ACHN (cell line): ENCODE measurements at regions not wholly inside any gene's neighbourhood (a gene's known extent, or its start where the extent isn't known, plus 50 kb on each side); places are given as distances from the start of the nearest gene placed in this dataset.
"Not testable (repeated sequence)": the region's sequence is repeated elsewhere in the genome, so short reads cannot be mapped to it uniquely, and the experiment has no call there.

ENCODE experiments used
- DNase-seq: peaks from one replicate; pipeline ENCODE4 v3.0.0-alpha.2; 2015
- in situ Hi-C: cut with HindIII; loops from 2 replicates; pipeline ENCODE4 v1.10.0; 2017; ENCODE audit warnings: low sequenced_read_pairs, low pct_ligation_motif_present, low pct_unique_long_range_greater_than_20kb

GRCh38 chr6:73955800-73956199 is 259.8 kb downstream of the CD109 start:
- DNase-seq: no peak
- in situ Hi-C loops: no loop called here

GRCh38 chr6:73954881-73955280 is 258.9 kb downstream of the CD109 start:
- no peak for DNase-seq
- in situ Hi-C loops: no loop called here

GRCh38 chr6:73951183-73951582 is 255.2 kb downstream of the CD109 start:
- DNase-seq: no peak
- in situ Hi-C loops: no loop called here

GRCh38 chr6:73943930-73944652 is 248.1 kb downstream of the CD109 start:
- in situ Hi-C loops: no loop called here
- DNase-seq: no peak

GRCh38 chr6:73943411-73943810 is 247.4 kb downstream of the CD109 start:
- no peak for DNase-seq
- in situ Hi-C loops: no loop called here

GRCh38 chr6:73942592-73943186 is 246.7 kb downstream of the CD109 start:
- in situ Hi-C loops: no loop called here
- peak; percentile 33 for DNase-seq

- DNase-seq: no peak
- in situ Hi-C loops: no loop called here
Observed at GRCh38 chr6:73941892-73942291, 245.9 kb downstream of the CD109 start.

GRCh38 chr6:73937805-73938204 is 241.8 kb downstream of the CD109 start:
- in situ Hi-C loops: no loop called here
- no peak for DNase-seq

- no peak for DNase-seq
- in situ Hi-C loops: no loop called here
Observed at GRCh38 chr6:73932866-73933265, 236.9 kb downstream of the CD109 start.

GRCh38 chr6:73929405-73929804 is 233.4 kb downstream of the CD109 start:
- DNase-seq: no peak
- in situ Hi-C loops: no loop called here

- in situ Hi-C loops: no loop called here
Observed at GRCh38 chr6:73927421-73927820, 231.4 kb downstream of the CD109 start.

GRCh38 chr6:73925703-73926102 is 229.7 kb downstream of the CD109 start:
- DNase-seq, in situ Hi-C loops: not testable (repeated sequence)

More at GRCh38 chr6:73927421-73927820, 231.4 kb downstream of the CD109 start:
- DNase-seq: no peak

GRCh38 chr6:73923905-73924485 is 228.0 kb downstream of the CD109 start:
- DNase-seq: no peak
- in situ Hi-C loops: no loop called here

- no peak for DNase-seq
- in situ Hi-C loops: no loop called here
Observed at GRCh38 chr6:73903155-73903554, 207.2 kb downstream of the CD109 start.

- DNase-seq: no peak
- in situ Hi-C loops: no loop called here
Observed at GRCh38 chr6:73901986-73902385, 206.0 kb downstream of the CD109 start.

- in situ Hi-C loops: no loop called here
- DNase-seq: no peak
Observed at GRCh38 chr6:73901311-73901710, 205.3 kb downstream of the CD109 start.

- in situ Hi-C loops: no loop called here
- no peak for DNase-seq
Observed at GRCh38 chr6:73898599-73898998, 202.6 kb downstream of the CD109 start.

- in situ Hi-C loops: no loop called here
- DNase-seq: no peak
Observed at GRCh38 chr6:73893696-73894095, 197.7 kb downstream of the CD109 start.

- in situ Hi-C loops: no loop called here
- no peak for DNase-seq
Observed at GRCh38 chr6:73888050-73888449, 192.0 kb downstream of the CD109 start.

GRCh38 chr6:73885393-73885792 is 189.4 kb downstream of the CD109 start:
- no peak for DNase-seq
- in situ Hi-C loops: no loop called here
